Kidney epithelial cell (primary cell): ENCODE measurements at regions not wholly inside any gene's neighbourhood (a gene's known extent, or its start where the extent isn't known, plus 50 kb on each side); places are given as distances from the start of the nearest gene placed in this dataset.
"Not testable (repeated sequence)": the region's sequence is repeated elsewhere in the genome, so short reads cannot be mapped to it uniquely, and the experiment has no call there.

ENCODE experiments used
- DNase-seq: peaks from one replicate; pipeline ENCODE4 v3.0.0-alpha.2; 2010; ENCODE audit warnings: low read depth
- H3K27me3 ChIP-seq: 2 replicates; pipeline ENCODE4 v1.6.0; 2011; ENCODE audit warnings: low read length; ENCODE audit not compliant: control insufficient read depth, insufficient read depth
- H3K36me3 ChIP-seq: 2 replicates; pipeline ENCODE4 v1.5.1; 2011; ENCODE audit warnings: low read length; ENCODE audit not compliant: control insufficient read depth, insufficient read depth
- H3K4me3 ChIP-seq: 2 replicates; pipeline ENCODE4 v1.5.1; 2011; ENCODE audit warnings: low read depth, mild to moderate bottlenecking, control low read depth, low read length
- TF ChIP-seq, protein P1 (sequence below): IDR thresholded peaks from 2 replicates; pipeline ENCODE4 v1.5.1; 2011; ENCODE audit warnings: mild to moderate bottlenecking, moderate library complexity, low read length, control low read depth, inconsistent platforms; ENCODE audit not compliant: insufficient read depth, poor library complexity, severe bottlenecking

DNA sequence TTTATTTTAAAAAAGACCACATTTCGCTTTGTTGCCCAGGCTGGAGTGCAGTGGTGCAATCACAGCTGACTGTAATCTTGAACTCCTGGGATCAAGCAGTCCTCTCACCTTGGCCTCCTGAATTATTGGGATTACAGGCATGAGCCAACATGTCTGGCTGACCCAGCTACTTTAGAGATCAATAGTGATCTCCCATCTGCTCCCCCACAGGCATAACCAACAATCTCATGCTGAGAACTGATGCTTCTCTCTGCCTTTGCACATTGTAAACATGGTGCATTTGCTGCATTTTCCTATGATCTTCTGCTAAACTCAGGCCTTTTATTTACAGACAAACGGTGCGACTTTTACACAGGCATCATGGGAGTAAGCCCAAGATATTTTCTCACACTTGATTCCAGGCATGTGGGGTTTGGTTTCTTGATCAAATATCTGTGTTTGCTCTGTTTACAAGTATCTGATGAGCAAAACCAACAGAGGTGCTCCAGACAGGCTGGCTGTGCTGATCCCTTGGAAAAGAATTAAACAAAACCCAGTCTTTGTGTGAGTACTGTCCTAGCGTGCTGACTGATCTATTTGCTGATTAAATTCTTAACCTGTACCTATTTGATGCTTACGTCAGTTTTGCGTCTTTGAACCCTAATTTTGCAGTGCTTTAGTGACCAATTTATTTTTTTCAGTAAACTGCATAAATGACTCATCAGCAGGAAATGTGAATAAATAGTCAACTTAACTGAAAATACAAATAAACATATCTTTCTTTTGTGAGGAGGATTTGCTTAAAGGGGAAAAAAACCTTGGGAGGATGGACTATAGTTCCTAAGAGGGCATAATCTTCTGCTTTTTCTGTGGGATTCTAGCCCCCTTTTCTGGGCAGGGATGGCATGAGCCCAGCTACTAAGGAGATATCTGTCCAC is 191.7 kb upstream of the NR3C1 start:
- no peak overlapping the region for H3K4me3 ChIP-seq
- TF ChIP-seq, protein P1, sequence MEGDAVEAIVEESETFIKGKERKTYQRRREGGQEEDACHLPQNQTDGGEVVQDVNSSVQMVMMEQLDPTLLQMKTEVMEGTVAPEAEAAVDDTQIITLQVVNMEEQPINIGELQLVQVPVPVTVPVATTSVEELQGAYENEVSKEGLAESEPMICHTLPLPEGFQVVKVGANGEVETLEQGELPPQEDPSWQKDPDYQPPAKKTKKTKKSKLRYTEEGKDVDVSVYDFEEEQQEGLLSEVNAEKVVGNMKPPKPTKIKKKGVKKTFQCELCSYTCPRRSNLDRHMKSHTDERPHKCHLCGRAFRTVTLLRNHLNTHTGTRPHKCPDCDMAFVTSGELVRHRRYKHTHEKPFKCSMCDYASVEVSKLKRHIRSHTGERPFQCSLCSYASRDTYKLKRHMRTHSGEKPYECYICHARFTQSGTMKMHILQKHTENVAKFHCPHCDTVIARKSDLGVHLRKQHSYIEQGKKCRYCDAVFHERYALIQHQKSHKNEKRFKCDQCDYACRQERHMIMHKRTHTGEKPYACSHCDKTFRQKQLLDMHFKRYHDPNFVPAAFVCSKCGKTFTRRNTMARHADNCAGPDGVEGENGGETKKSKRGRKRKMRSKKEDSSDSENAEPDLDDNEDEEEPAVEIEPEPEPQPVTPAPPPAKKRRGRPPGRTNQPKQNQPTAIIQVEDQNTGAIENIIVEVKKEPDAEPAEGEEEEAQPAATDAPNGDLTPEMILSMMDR, result no peak
- peak; percentile 23 for DNase-seq
- H3K36me3 ChIP-seq, result no peaks in the 10 kb centered on the region
- H3K27me3 ChIP-seq, result no peaks in the 10 kb centered on the region

DNA sequence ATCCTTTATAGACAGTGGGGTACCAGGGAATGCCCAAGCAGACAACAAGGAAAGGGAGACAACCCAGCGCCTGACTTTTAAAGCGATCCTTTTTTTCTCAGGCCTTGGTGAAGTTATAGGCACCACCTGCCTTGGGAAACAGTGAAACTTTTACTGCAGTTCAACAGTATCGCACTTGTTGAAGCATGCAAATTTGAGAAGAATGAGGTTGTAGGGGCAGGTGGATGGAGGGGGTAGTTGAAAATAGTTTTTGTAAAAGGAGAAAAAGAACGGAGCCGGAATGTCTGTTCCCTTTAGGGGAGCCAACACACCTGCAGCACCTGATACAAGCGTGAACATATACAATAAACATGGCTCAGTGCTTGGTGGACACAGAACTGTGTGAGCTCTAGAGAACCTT is 190.2 kb upstream of the NR3C1 start:
- Histone ChIP-seq H3K4me3 (no peak overlapping the region), H3K36me3 (no peaks in the 10 kb centered on the region), H3K27me3 (no peaks in the 10 kb centered on the region)
- TF ChIP-seq, protein P1, result no peak
- no peak for DNase-seq

DNA sequence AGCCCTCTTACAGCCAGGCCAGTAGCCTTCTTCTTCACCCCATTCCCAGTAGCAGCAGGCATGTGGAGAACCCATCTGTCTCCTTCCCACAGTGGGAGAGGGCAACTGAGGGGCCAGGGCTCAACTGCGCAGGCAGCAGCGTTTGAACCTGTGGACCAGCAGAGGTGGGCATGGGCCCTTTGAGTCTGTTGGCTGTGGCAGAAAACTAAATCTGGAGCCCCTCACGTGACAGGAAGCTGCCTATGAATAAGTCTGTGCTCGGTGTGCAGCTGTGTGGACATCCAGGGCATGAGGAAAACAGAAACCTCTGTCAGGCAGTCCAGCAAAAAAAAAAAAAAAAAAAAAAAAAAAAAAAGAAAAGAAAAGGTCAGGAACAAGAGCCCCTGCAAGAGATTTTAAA is 189.2 kb upstream of the NR3C1 start:
- Histone ChIP-seq H3K4me3 (no peak overlapping the region), H3K36me3 (no peaks in the 10 kb centered on the region), H3K27me3 (no peaks in the 10 kb centered on the region)
- DNase-seq, result no peak
- TF ChIP-seq, protein P1, result no peak

DNA sequence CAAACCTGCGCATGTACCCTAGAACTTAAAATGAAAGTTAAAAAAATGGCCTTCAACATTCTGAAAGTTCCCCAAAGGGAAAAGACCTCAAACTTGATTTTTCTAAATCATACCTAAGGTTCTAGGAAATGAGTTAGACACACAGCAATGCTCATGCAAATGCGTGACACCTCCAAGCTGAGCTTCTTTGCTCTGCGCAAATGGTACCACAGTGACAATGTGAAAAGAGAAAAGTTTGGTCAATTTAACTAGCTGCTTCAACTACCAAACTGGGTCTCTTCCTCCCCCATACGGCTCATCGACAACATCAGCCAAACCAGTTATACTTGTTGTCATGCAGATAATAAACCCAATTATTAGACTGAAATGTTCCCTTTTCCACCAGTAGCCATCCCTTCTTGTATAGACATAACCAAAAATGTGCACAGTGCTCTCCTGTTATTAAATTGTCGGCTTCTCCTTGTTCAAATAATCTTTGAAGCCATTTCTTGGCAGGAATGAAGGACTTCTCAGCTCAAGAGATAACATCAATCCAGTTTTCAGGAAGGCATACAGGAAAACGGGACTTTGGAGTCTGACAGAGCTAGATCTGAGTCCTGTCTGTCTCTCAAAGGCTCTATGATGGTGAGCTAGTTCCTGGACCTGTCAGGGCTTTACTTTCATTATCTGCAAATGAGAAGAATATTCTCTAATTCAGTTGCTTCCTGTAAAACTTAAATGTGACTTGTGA is 185.6 kb upstream of the NR3C1 start:
- no peaks in the 10 kb centered on the region for H3K27me3 ChIP-seq
- TF ChIP-seq, protein P1, result no peak
- no peaks in the 10 kb centered on the region for H3K36me3 ChIP-seq
- no peak overlapping the region for H3K4me3 ChIP-seq
- DNase-seq, result no peak

DNA sequence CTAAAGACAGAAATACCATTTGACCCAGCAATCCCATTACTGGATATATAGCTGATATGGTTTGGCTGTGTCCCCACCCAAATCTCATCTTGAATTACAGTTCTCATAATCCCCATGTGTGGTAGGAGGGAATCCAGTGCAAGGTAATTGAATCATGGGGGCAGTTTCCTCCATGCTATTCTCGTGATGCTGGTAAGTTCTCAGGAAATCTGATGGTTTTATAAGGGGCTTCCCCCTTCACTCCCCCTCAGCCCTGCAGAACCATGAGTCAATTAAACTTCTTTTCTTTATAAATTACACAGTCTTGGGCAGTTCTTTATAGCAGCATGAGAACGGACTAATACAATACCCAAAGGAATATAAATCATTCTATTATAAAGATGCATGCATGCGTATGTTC is 184.6 kb upstream of the NR3C1 start:
- H3K4me3 ChIP-seq, H3K36me3 ChIP-seq, H3K27me3 ChIP-seq, DNase-seq: not testable (repeated sequence)

DNA sequence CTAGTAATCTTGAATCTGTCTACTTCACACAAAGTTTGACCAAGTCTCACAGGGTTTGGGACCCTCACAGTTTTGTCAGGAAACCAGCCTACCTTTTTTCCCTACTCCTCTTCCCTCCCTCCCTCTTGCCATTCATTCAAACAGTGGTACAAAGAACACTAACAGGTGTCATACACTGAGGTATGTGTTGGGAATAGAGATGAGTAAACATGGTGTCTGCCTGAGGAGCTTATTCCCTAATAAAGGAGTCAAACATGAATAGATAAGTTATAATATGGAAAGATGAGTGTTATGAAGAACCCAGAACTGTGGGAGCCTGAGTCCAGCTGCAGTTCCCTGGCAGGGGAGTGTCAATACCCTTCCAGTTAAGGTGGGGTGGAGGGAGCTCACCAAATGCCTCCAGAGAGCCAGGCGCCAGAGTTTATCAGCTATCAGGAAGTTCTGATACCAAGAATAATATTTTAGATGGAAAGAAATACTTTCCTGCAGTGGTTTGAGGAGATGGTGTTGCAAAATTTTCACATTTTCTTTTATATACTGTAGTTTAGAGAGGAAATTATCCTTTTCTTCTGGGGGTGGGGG is 183.4 kb upstream of the NR3C1 start:
- Histone ChIP-seq H3K27me3 (no peaks in the 10 kb centered on the region), H3K4me3 (no peak overlapping the region), H3K36me3 (no peaks in the 10 kb centered on the region)
- no peak for DNase-seq
- TF ChIP-seq, protein P1, result no peak
